ENCODE measurements at regions not wholly inside any gene's neighbourhood (a gene's known extent, or its start where the extent isn't known, plus 50 kb on each side); places are given as distances from the start of the nearest gene placed in this dataset.

DNA sequence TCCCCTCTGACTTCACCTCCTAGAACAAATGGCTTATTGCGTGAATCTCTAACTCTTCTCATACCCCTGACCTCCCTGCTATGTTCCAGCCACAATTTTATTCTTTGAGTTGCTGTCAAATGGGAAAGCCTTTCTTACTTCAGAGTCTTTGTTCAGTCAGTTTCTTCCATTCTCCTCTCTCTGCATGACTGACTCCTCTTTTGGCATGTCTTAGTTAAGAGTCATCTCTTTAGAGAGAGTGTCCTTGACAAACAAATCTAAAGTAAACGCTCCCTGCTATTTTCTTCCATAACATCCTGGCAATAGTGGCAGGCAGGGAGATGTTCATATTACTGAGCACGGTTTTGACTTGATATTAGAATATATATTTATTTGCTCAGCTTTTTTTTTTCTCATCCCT is 170.7 kb upstream of the ERBB4 start:
- no peak for DNase-seq
- no peaks in the 10 kb centered on the region for H3K79me2 ChIP-seq (ENCODE audit: insufficient read depth)
- no peaks in the 10 kb centered on the region for H3K9me3 ChIP-seq
- WGBS (ENCODE audit: low lambda C conversion rate) = 59% methylated on average over 3 of the region's 3 CpGs
- no peaks in the 10 kb centered on the region for H3K36me3 ChIP-seq (replicated peaks in 1 of 2; ENCODE audit: control insufficient read depth in 1 of 2, insufficient read depth in 2 of 2, low read length in 1 of 2)
- no peaks in the 10 kb centered on the region for H4K20me1 ChIP-seq (ENCODE audit: insufficient read depth)
- ChIA-PET CTCF (no interaction called here), POLR2A (no interaction called here)
- TF ChIP-seq, protein P1, sequence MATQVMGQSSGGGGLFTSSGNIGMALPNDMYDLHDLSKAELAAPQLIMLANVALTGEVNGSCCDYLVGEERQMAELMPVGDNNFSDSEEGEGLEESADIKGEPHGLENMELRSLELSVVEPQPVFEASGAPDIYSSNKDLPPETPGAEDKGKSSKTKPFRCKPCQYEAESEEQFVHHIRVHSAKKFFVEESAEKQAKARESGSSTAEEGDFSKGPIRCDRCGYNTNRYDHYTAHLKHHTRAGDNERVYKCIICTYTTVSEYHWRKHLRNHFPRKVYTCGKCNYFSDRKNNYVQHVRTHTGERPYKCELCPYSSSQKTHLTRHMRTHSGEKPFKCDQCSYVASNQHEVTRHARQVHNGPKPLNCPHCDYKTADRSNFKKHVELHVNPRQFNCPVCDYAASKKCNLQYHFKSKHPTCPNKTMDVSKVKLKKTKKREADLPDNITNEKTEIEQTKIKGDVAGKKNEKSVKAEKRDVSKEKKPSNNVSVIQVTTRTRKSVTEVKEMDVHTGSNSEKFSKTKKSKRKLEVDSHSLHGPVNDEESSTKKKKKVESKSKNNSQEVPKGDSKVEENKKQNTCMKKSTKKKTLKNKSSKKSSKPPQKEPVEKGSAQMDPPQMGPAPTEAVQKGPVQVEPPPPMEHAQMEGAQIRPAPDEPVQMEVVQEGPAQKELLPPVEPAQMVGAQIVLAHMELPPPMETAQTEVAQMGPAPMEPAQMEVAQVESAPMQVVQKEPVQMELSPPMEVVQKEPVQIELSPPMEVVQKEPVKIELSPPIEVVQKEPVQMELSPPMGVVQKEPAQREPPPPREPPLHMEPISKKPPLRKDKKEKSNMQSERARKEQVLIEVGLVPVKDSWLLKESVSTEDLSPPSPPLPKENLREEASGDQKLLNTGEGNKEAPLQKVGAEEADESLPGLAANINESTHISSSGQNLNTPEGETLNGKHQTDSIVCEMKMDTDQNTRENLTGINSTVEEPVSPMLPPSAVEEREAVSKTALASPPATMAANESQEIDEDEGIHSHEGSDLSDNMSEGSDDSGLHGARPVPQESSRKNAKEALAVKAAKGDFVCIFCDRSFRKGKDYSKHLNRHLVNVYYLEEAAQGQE (IDR thresholded peaks at IDR 0.05; ENCODE audit: low read depth, low read length) = no peak
- TF ChIP-seq, protein P2, sequence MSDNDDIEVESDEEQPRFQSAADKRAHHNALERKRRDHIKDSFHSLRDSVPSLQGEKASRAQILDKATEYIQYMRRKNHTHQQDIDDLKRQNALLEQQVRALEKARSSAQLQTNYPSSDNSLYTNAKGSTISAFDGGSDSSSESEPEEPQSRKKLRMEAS (IDR thresholded peaks at IDR 0.05; ENCODE audit: low read depth) = no peak
- TF ChIP-seq TCF12 (IDR thresholded peaks at IDR 0.05) (no peak), NFIC (IDR thresholded peaks at IDR 0.05; ENCODE audit: borderline replicate concordance) (no peak), TEAD4 (IDR thresholded peaks at IDR 0.05; ENCODE audit: borderline replicate concordance, insufficient read depth) (no peak), RXRA (IDR thresholded peaks at IDR 0.05; ENCODE audit: borderline replicate concordance, low read depth) (no peak), ELF1 (IDR thresholded peaks at IDR 0.05) (no peak), RCOR1 (IDR thresholded peaks at IDR 0.05; ENCODE audit: low read length) (no peak), NRF1 (IDR thresholded peaks at IDR 0.05; ENCODE audit: low read depth, low read length) (no peak), TAF1 (IDR thresholded peaks at IDR 0.05; ENCODE audit: borderline replicate concordance, low read depth, low read length) (no peak), FOSL2 (IDR thresholded peaks at IDR 0.05; ENCODE audit: borderline replicate concordance, low read depth) (no peak)
- TF ChIP-seq, protein P3, sequence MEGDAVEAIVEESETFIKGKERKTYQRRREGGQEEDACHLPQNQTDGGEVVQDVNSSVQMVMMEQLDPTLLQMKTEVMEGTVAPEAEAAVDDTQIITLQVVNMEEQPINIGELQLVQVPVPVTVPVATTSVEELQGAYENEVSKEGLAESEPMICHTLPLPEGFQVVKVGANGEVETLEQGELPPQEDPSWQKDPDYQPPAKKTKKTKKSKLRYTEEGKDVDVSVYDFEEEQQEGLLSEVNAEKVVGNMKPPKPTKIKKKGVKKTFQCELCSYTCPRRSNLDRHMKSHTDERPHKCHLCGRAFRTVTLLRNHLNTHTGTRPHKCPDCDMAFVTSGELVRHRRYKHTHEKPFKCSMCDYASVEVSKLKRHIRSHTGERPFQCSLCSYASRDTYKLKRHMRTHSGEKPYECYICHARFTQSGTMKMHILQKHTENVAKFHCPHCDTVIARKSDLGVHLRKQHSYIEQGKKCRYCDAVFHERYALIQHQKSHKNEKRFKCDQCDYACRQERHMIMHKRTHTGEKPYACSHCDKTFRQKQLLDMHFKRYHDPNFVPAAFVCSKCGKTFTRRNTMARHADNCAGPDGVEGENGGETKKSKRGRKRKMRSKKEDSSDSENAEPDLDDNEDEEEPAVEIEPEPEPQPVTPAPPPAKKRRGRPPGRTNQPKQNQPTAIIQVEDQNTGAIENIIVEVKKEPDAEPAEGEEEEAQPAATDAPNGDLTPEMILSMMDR (IDR thresholded peaks at IDR 0.05) = no peak
- no peak overlapping the region for H3K4me3 ChIP-seq (ENCODE audit: low read depth in 2 of 2, low read length in 1 of 2)
- H3K4me1 ChIP-seq (ENCODE audit: control insufficient read depth in 1 of 2, insufficient read depth in 2 of 2, low read depth in 1 of 2, low read length in 1 of 2) = no peaks in the 10 kb centered on the region; a peak in 1 of 4 replicates
- H3K27ac ChIP-seq (ENCODE audit: low read depth in 2 of 2, low read length in 1 of 2) = no peak overlapping the region
- no peaks in the 10 kb centered on the region for H3K9me2 ChIP-seq
- H2AFZ ChIP-seq (ENCODE audit: low read depth) = peak overlapping the region; percentile 37; the same call in 1 of the 2 replicates
- no peak overlapping the region for H3K9ac ChIP-seq
- H3F3A ChIP-seq (replicated peaks; ENCODE audit: insufficient read depth) = no peaks in the 10 kb centered on the region
- H3K27me3 ChIP-seq (ENCODE audit: insufficient read depth) = no peaks in the 10 kb centered on the region
- no peak overlapping the region for H3K4me2 ChIP-seq

- ChIA-PET CTCF (no interaction called here), POLR2A (no interaction called here)
- Histone ChIP-seq H3K9me3 (no peaks in the 10 kb centered on the region), H4K20me1 (ENCODE audit: insufficient read depth) (no peaks in the 10 kb centered on the region), H3K4me2 (no peak overlapping the region), H3K27me3 (ENCODE audit: insufficient read depth) (no peaks in the 10 kb centered on the region), H2AFZ (ENCODE audit: low read depth) (no peak overlapping the region), H3K4me3 (ENCODE audit: low read depth in 2 of 2, low read length in 1 of 2) (no peak overlapping the region), H3K4me1 (ENCODE audit: control insufficient read depth in 1 of 2, insufficient read depth in 2 of 2, low read depth in 1 of 2, low read length in 1 of 2) (no peaks in the 10 kb centered on the region; a peak in 1 of 4 replicates), H3K9ac (no peak overlapping the region), H3F3A (replicated peaks; ENCODE audit: insufficient read depth) (no peaks in the 10 kb centered on the region), H3K36me3 (replicated peaks in 1 of 2; ENCODE audit: control insufficient read depth in 1 of 2, insufficient read depth in 2 of 2, low read length in 1 of 2) (no peaks in the 10 kb centered on the region), H3K9me2 (no peaks in the 10 kb centered on the region), H3K79me2 (ENCODE audit: insufficient read depth) (no peaks in the 10 kb centered on the region), H3K27ac (ENCODE audit: low read depth in 2 of 2, low read length in 1 of 2) (no peak overlapping the region)
- no peak for DNase-seq
- no peak for TF ChIP-seq MXI1 (IDR thresholded peaks at IDR 0.05; ENCODE audit: low read depth, low read length)
- WGBS (ENCODE audit: low lambda C conversion rate) = 31% methylated on average over 2 of the region's 2 CpGs
These were observed 169.8 kb upstream of the ERBB4 start for GRCh38 chr2:212708355-212708754.
